Spleen (tissue), 7 donors: ENCODE measurements at regions not wholly inside any gene's neighbourhood (a gene's known extent, or its start where the extent isn't known, plus 50 kb on each side); places are given as distances from the start of the nearest gene placed in this dataset.

Experiments used
- POLR2AphosphoS5 ChIP-seq, 3 donors: sonication (generic); formaldehyde crosslinking; IDR thresholded peaks; one replicate each; pipeline ENCODE4 v1.5.1; 2017; ENCODE audit warnings: antibody characterized with exemption in 3 of 3
- TF ChIP-seq, protein P1 (sequence below), 11 experiments: fragments of 200-600 bp in 7 of 11; fragments of 450-650 bp in 4 of 11; sonication (generic) in 4 of 11; IDR thresholded peaks in 8 of 11; conservative IDR thresholded peaks in 3 of 11; 1 replicate in 7 of 11; 2 replicates in 4 of 11; pipeline versions ENCODE4 v1.4.0 to v1.8.0; 2016 to 2021; ENCODE audit warnings: antibody characterized with exemption in 11 of 11, inconsistent platforms in 4 of 11, mild to moderate bottlenecking in 1 of 11
- donor health status: DM: no; HTN: no; CAD: no; lungs with moderate emphysema.
- donor health status: DM: no; HTN: no; CAD: no.
- donor health status: DM: no; HTN: no; CAD: no.

DNA sequence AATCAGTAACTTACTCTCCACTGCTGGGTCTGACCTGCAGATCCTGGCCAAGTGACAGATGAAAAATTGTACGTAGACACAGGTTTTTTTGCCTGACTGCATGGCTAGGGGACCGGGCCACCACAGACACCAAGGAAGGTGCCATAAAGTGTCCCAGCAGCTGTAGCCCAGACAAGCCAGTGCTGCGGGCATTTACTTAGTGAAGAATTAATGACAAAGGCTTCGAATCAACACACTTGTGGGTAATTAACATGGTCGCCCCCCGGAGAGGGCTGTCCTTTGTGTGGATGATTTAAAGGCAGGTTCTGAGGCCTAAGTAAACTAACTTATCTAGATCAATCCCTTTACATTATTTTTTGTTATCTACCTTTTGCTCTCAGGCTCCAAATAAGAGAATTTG is 1709.1 kb upstream of the LRRTM1 start:
- TF ChIP-seq, protein P1, sequence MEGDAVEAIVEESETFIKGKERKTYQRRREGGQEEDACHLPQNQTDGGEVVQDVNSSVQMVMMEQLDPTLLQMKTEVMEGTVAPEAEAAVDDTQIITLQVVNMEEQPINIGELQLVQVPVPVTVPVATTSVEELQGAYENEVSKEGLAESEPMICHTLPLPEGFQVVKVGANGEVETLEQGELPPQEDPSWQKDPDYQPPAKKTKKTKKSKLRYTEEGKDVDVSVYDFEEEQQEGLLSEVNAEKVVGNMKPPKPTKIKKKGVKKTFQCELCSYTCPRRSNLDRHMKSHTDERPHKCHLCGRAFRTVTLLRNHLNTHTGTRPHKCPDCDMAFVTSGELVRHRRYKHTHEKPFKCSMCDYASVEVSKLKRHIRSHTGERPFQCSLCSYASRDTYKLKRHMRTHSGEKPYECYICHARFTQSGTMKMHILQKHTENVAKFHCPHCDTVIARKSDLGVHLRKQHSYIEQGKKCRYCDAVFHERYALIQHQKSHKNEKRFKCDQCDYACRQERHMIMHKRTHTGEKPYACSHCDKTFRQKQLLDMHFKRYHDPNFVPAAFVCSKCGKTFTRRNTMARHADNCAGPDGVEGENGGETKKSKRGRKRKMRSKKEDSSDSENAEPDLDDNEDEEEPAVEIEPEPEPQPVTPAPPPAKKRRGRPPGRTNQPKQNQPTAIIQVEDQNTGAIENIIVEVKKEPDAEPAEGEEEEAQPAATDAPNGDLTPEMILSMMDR (IDR thresholded peaks at IDR 0.05 in 8 of 11, conservative IDR thresholded peaks at IDR 0.05 in 3 of 11) = no peak
- no peak for TF ChIP-seq POLR2AphosphoS5 (IDR thresholded peaks at IDR 0.05)
